HFF-Myc (cell line): ENCODE measurements at regions not wholly inside any gene's neighbourhood (a gene's known extent, or its start where the extent isn't known, plus 50 kb on each side); places are given as distances from the start of the nearest gene placed in this dataset.

Source experiments
- DNase-seq: peaks from one replicate; pipeline ENCODE4 v3.0.0-alpha.2; 2011; ENCODE audit warnings: low read depth; ENCODE audit errors: extremely low read depth
- H3K4me3 ChIP-seq: replicated peaks from 2 replicates; pipeline ENCODE4 v1.5.1; 2011; ENCODE audit warnings: low read depth, mild to moderate bottlenecking, control low read depth, low read length
- CTCF ChIP-seq: IDR thresholded peaks from 2 replicates; pipeline ENCODE4 v1.5.1; 2012; ENCODE audit warnings: mild to moderate bottlenecking, low read depth, low read length, control low read depth; ENCODE audit errors: missing control alignments

DNA sequence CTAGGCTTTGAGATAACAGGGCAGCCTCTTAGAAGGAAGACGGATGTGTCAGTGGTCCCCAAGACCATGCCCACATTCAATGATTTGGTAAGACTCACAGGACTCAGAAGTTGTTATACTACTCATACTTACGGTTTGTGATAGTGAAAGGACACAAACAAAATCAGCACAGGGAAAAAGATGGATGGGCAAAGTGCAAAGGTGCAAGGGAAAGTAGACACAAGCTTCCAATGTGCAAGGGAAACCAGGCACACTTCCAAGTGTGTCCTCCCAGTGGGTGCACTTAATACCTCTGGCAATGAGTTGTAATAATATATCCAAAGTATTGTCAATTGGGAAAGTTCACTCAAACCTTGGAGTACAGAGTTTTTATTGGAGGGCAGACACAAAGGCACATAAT, 53.8 kb upstream of the VCX start:
- DNase-seq = no peak
- no peak for TF ChIP-seq CTCF
- no peak overlapping the region for H3K4me3 ChIP-seq

DNA sequence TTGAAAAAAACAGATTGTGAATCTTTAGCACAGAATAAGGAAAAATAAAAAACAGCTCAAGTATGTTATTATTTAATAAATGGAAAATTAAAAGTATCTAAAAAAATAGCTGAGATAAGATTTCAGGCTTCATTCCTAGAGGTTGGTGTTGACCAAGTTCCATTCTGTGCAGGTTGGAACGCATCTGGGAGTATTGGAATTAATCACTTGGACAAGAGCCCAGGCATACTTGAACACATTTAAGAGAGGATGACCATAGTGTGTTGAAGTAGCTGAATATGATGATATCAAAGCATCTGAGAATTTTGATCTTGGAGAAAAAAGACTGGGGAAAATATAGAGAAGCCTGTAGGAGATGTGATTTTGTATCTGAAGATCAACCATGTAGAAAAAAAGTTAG, 54.6 kb upstream of the VCX start:
- no peak for TF ChIP-seq CTCF

DNA sequence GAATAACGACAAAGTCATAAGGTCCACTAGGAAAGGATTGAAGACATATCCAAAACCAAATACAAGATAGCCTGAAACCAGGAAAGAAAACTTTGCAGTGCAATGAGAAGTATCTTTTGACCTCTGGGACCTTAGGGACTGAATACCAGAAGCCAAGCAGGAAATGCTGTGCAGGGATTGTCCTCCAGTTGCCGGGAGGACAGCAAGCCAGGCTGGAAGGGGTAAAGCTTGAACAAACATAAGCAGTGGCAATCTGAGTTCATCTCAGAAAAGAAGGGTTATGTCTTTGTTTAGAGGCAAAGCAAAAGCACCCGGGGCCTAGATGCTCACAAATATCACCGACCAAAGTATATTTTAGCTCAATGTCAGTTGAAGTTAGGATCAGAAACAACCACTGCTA, 55.3 kb upstream of the VCX start:
- TF ChIP-seq CTCF = no peak
- no peak for DNase-seq
- H3K4me3 ChIP-seq = no peak overlapping the region

More for the DNA sequence above, 54.6 kb upstream of the VCX start:
- no peak overlapping the region for H3K4me3 ChIP-seq
- DNase-seq = no peak

DNA sequence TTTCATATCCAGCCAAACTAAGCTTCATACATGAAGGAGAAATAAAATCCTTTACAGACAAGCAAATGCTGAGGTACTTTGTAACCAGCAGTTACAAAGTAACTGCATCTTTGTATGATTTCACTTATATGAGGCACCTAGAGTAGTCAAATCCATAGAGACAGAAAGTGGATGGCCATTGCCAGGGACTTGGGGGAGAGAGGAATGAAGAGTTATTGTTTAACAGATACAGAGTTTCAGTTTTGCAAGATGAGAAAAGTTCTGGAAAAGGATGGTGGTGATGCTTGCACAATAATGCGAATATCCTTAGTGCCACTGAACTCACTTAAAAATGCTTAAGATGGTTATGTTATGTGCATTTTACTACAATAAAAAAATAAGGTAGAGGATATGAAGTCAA, 58.4 kb upstream of the VCX start:
- TF ChIP-seq CTCF = no peak
- DNase-seq = no peak
- H3K4me3 ChIP-seq = no peak overlapping the region

GRCh38 chrX:7779644-7780043, 63.3 kb upstream of the VCX start:
- no peak for TF ChIP-seq CTCF
- no peak overlapping the region for H3K4me3 ChIP-seq
- no peak for DNase-seq

DNA sequence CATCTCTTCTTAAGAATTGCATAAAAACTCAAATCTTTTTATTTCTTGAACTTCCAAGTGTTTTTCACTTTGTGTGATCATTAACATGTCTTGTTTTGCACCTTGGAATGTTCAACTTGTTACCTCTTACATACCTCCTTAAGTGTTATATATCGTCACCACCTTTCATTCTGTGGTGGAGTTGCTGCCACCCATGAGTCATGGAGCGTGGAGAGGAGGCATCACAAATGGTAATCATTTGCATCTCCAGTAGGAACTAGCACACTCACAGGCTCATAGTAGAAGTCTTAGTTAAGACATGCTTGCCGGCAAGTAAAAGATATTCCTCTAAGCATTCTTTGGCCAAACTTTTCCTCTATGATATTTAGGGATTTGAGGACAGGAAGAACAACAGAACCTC, 67.0 kb upstream of the VCX start:
- no peak for TF ChIP-seq CTCF
- DNase-seq = no peak
- no peak overlapping the region for H3K4me3 ChIP-seq

DNA sequence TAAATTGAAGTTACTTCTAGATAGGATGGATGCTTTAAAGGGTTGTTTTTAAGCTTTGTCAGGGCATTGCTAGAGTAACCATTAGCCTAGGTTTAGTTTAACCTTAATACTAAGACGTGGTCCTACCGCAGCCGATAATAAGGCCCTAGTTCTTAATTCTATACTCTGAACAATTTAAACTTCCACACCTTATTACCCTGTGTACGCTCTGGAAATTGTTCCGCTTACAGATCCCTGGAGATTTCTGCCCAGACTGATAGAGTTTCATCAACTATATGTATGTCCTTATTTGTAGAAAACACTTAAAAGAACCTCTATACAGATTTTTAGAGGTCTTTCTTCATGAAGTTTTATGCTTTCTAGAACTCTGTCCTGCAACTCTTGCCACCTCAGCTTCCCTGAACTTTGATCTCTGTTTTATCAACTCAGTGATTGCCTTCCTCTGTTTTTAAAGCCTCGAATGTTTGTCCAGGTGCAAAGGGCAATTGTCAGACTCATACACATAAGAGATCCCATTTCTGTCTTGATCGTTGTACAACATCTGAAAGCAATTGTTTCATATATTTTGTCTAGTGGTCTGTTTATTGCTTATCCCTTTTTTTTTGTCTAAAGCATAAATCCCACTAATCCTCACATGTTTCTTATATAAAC, 71.1 kb upstream of the VCX start:
- TF ChIP-seq CTCF = no peak
- no peak for DNase-seq
- no peak overlapping the region for H3K4me3 ChIP-seq
